ENCODE measurements at regions not wholly inside any gene's neighbourhood (a gene's known extent, or its start where the extent isn't known, plus 50 kb on each side); places are given as distances from the start of the nearest gene placed in this dataset.
"Not testable (repeated sequence)": the region's sequence is repeated elsewhere in the genome, so short reads cannot be mapped to it uniquely, and the experiment has no call there.

GRCh38 chr6:96433950-96434349 lies 87.7 kb upstream of the UFL1 start:
- Histone ChIP-seq H3K9me2 (ENCODE audit: insufficient read depth, low read length) (no peaks in the 10 kb centered on the region), H3K9me3 (ENCODE audit: low read length) (no peaks in the 10 kb centered on the region), H3K27me3 (ENCODE audit: insufficient read depth, low read depth, low read length) (no peaks in the 10 kb centered on the region), H3K9ac (ENCODE audit: low read length) (no peak overlapping the region), H3K4me2 (ENCODE audit: low read length) (no peak overlapping the region), H3K27ac (ENCODE audit: low read length) (no peak overlapping the region), H3K79me2 (replicated peaks; ENCODE audit: insufficient read depth, low read length) (no peaks in the 10 kb centered on the region), H3K4me3 (ENCODE audit: low read length) (no peak overlapping the region), H2AFZ (ENCODE audit: low read depth, low read length) (no peak overlapping the region), H3K36me3 (ENCODE audit: insufficient read depth, low read length) (no peaks in the 10 kb centered on the region), H3F3A (ENCODE audit: insufficient read depth, low read length, poor library complexity, severe bottlenecking) (no peaks in the 10 kb centered on the region), H4K20me1 (ENCODE audit: insufficient read depth) (no peaks in the 10 kb centered on the region)
- TF ChIP-seq MXI1 (conservative IDR thresholded peaks at IDR 0.05; ENCODE audit: poor library complexity, severe bottlenecking) (no peak), CTCF (IDR thresholded peaks at IDR 0.05; ENCODE audit: poor library complexity, severe bottlenecking) (no peak), REST (IDR thresholded peaks at IDR 0.05; ENCODE audit: borderline replicate concordance) (no peak), POLR2AphosphoS5 (IDR thresholded peaks at IDR 0.05) (no peak), EP300 (conservative IDR thresholded peaks at IDR 0.05; ENCODE audit: poor library complexity, severe bottlenecking) (no peak), SMC3 (conservative IDR thresholded peaks at IDR 0.05; ENCODE audit: poor library complexity) (no peak), RAD21 (conservative IDR thresholded peaks at IDR 0.05) (no peak), EZH2 (IDR thresholded peaks at IDR 0.05; ENCODE audit: borderline replicate concordance, insufficient read depth, low read length, poor library complexity, severe bottlenecking) (no peak), TAF1 (IDR thresholded peaks at IDR 0.05; ENCODE audit: low read depth) (no peak)

- Histone ChIP-seq H3K79me2 (replicated peaks; ENCODE audit: insufficient read depth, low read length) (no peaks in the 10 kb centered on the region), H2AFZ (ENCODE audit: low read depth, low read length) (no peak overlapping the region), H3K27me3 (ENCODE audit: insufficient read depth, low read depth, low read length) (no peaks in the 10 kb centered on the region), H3K9me2 (ENCODE audit: insufficient read depth, low read length) (no peaks in the 10 kb centered on the region), H3K36me3 (ENCODE audit: insufficient read depth, low read length) (no peaks in the 10 kb centered on the region), H3K4me3 (ENCODE audit: low read length) (no peak overlapping the region), H3F3A (ENCODE audit: insufficient read depth, low read length, poor library complexity, severe bottlenecking) (no peaks in the 10 kb centered on the region), H3K4me2 (ENCODE audit: low read length) (no peak overlapping the region), H3K27ac (ENCODE audit: low read length) (no peak overlapping the region), H3K9me3 (ENCODE audit: low read length) (no peaks in the 10 kb centered on the region), H3K9ac (ENCODE audit: low read length) (no peak overlapping the region), H4K20me1 (ENCODE audit: insufficient read depth) (no peaks in the 10 kb centered on the region)
- TF ChIP-seq CTCF (IDR thresholded peaks at IDR 0.05; ENCODE audit: poor library complexity, severe bottlenecking), result no peak
- no peak for TF ChIP-seq EZH2 (IDR thresholded peaks at IDR 0.05; ENCODE audit: borderline replicate concordance, insufficient read depth, low read length, poor library complexity, severe bottlenecking)
- TF ChIP-seq REST (IDR thresholded peaks at IDR 0.05; ENCODE audit: borderline replicate concordance), result no peak
- no peak for TF ChIP-seq POLR2AphosphoS5 (IDR thresholded peaks at IDR 0.05)
- TF ChIP-seq TAF1 (IDR thresholded peaks at IDR 0.05; ENCODE audit: low read depth), result no peak
- no peak for TF ChIP-seq RAD21 (conservative IDR thresholded peaks at IDR 0.05)
- TF ChIP-seq EP300 (conservative IDR thresholded peaks at IDR 0.05; ENCODE audit: poor library complexity, severe bottlenecking), result no peak
- TF ChIP-seq MXI1 (conservative IDR thresholded peaks at IDR 0.05; ENCODE audit: poor library complexity, severe bottlenecking), result no peak
- no peak for TF ChIP-seq SMC3 (conservative IDR thresholded peaks at IDR 0.05; ENCODE audit: poor library complexity)
Measured at GRCh38 chr6:96436398-96436797, 85.2 kb upstream of the UFL1 start.

GRCh38 chr6:96437228-96437627 lies 84.4 kb upstream of the UFL1 start:
- not testable (repeated sequence) for H3K9me2 ChIP-seq (ENCODE audit: insufficient read depth, low read length); H3K27me3 ChIP-seq (ENCODE audit: insufficient read depth, low read depth, low read length); H3K27ac ChIP-seq (ENCODE audit: low read length); H3K4me3 ChIP-seq (ENCODE audit: low read length); H3K79me2 ChIP-seq (replicated peaks; ENCODE audit: insufficient read depth, low read length); H3K36me3 ChIP-seq (ENCODE audit: insufficient read depth, low read length); H3K9me3 ChIP-seq (ENCODE audit: low read length); H3K4me2 ChIP-seq (ENCODE audit: low read length); H3K9ac ChIP-seq (ENCODE audit: low read length); H2AFZ ChIP-seq (ENCODE audit: low read depth, low read length); H3F3A ChIP-seq (ENCODE audit: insufficient read depth, low read length, poor library complexity, severe bottlenecking); H4K20me1 ChIP-seq (ENCODE audit: insufficient read depth)

Measured in neural cell (in vitro differentiated cells).